ENCODE measurements at regions not wholly inside any gene's neighbourhood (a gene's known extent, or its start where the extent isn't known, plus 50 kb on each side); places are given as distances from the start of the nearest gene placed in this dataset.

DNA sequence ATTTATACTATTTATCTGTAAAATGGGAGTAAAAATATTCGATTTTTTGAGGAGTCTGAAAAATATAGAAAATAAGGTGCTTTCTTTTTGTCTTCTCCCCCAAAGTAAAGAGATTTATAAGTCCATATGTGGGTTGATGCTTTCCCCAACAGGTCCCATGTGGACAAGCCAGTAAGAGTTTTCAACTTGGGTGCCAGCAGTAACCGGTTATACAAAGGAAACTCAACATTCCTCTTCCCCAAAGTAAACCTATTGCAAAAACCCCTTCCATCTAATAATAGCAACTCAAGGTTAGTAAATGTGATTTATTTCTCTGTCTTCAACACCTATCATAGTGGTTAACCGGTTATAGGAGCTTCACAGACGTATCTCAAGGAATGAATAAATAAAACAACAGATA, 1206.9 kb upstream of the SEL1L start:
- Histone ChIP-seq H3K9me3 (ENCODE audit: low read length) (no peaks in the 10 kb centered on the region), H4K20me1 (ENCODE audit: insufficient read depth, low read length) (no peaks in the 10 kb centered on the region), H3K9me2 (ENCODE audit: insufficient read depth, low read length) (no peaks in the 10 kb centered on the region), H3K36me3 (ENCODE audit: insufficient read depth, low read length) (no peaks in the 10 kb centered on the region), H2AFZ (ENCODE audit: low read length) (no peak overlapping the region), H3K27ac (ENCODE audit: low read depth, low read length, poor library complexity, severe bottlenecking) (no peak overlapping the region), H3K4me3 (ENCODE audit: low read depth, low read length, poor library complexity, severe bottlenecking) (no peak overlapping the region), H3K79me2 (ENCODE audit: insufficient read depth, low read depth, low read length) (no peaks in the 10 kb centered on the region), H3K4me2 (ENCODE audit: low read length) (no peak overlapping the region), H3K4me1 (ENCODE audit: insufficient read depth, low read length, poor library complexity, severe bottlenecking) (no peaks in the 10 kb centered on the region)
- intact Hi-C loops (cut with micrococcal nuclease; ENCODE audit: unreplicated experiment), result no loop called here
- POLR2A ChIA-PET, result no interaction called here
- no TSS peak for BruUV-seq (replicated peaks)
- no peak for TF ChIP-seq EZH2phosphoT487 (IDR thresholded peaks at IDR 0.05; ENCODE audit: borderline replicate concordance, low read depth, low read length)
- TF ChIP-seq, protein P1, sequence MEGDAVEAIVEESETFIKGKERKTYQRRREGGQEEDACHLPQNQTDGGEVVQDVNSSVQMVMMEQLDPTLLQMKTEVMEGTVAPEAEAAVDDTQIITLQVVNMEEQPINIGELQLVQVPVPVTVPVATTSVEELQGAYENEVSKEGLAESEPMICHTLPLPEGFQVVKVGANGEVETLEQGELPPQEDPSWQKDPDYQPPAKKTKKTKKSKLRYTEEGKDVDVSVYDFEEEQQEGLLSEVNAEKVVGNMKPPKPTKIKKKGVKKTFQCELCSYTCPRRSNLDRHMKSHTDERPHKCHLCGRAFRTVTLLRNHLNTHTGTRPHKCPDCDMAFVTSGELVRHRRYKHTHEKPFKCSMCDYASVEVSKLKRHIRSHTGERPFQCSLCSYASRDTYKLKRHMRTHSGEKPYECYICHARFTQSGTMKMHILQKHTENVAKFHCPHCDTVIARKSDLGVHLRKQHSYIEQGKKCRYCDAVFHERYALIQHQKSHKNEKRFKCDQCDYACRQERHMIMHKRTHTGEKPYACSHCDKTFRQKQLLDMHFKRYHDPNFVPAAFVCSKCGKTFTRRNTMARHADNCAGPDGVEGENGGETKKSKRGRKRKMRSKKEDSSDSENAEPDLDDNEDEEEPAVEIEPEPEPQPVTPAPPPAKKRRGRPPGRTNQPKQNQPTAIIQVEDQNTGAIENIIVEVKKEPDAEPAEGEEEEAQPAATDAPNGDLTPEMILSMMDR (conservative IDR thresholded peaks at IDR 0.05; ENCODE audit: low read length), result no peak
- CTCF ChIA-PET (ENCODE audit: unreplicated experiment), result no interaction called here
- no peak for DNase-seq (ENCODE audit: low spot score)

DNA sequence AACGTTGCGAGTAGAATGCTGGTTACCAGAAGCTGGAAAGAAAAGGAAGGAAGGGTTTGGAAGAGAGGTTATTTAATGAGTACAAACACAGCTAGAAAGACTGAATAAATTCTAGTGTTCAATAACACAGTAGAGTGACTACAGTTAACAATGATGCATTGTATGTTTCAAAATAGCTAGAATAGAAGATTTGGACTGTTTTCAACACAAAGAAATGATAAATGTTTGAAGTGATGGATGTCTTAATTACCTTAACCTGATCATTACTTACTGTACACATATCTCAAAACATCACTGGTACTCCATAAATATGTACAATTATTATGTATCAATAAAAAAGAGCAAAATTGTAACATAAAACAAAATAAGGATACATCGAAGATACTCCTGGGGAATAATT, 1221.8 kb upstream of the SEL1L start:
- TF ChIP-seq EZH2phosphoT487 (IDR thresholded peaks at IDR 0.05; ENCODE audit: borderline replicate concordance, low read depth, low read length), result no peak
- TF ChIP-seq, protein P1 (conservative IDR thresholded peaks at IDR 0.05; ENCODE audit: low read length), result no peak
- no TSS peak for BruUV-seq (replicated peaks)
- Histone ChIP-seq H3K4me3 (ENCODE audit: low read depth, low read length, poor library complexity, severe bottlenecking) (no peak overlapping the region), H3K4me1 (ENCODE audit: insufficient read depth, low read length, poor library complexity, severe bottlenecking) (no peaks in the 10 kb centered on the region), H2AFZ (ENCODE audit: low read length) (no peak overlapping the region), H4K20me1 (ENCODE audit: insufficient read depth, low read length) (no peaks in the 10 kb centered on the region), H3K9me3 (ENCODE audit: low read length) (no peaks in the 10 kb centered on the region), H3K27ac (ENCODE audit: low read depth, low read length, poor library complexity, severe bottlenecking) (no peak overlapping the region), H3K79me2 (ENCODE audit: insufficient read depth, low read depth, low read length) (no peaks in the 10 kb centered on the region), H3K4me2 (ENCODE audit: low read length) (no peak overlapping the region), H3K9me2 (ENCODE audit: insufficient read depth, low read length) (no peaks in the 10 kb centered on the region), H3K36me3 (ENCODE audit: insufficient read depth, low read length) (no peaks in the 10 kb centered on the region)
- ChIA-PET POLR2A (no interaction called here), CTCF (ENCODE audit: unreplicated experiment) (no interaction called here)
- no peak for DNase-seq (ENCODE audit: low spot score)
- intact Hi-C loops (cut with micrococcal nuclease; ENCODE audit: unreplicated experiment), result no loop called here

GRCh38 chr14:82755923-82756322, 1222.3 kb upstream of the SEL1L start:
- no peaks in the 10 kb centered on the region for H4K20me1 ChIP-seq (ENCODE audit: insufficient read depth, low read length)
- H3K4me2 ChIP-seq (ENCODE audit: low read length), result no peak overlapping the region
- intact Hi-C loops (cut with micrococcal nuclease; ENCODE audit: unreplicated experiment), result no loop called here
- DNase-seq (ENCODE audit: low spot score), result no peak
- H3K27ac ChIP-seq (ENCODE audit: low read depth, low read length, poor library complexity, severe bottlenecking), result no peak overlapping the region
- BruUV-seq (replicated peaks), result no TSS peak
- no peaks in the 10 kb centered on the region for H3K79me2 ChIP-seq (ENCODE audit: insufficient read depth, low read depth, low read length)
- no peak overlapping the region for H2AFZ ChIP-seq (ENCODE audit: low read length)
- no peaks in the 10 kb centered on the region for H3K9me3 ChIP-seq (ENCODE audit: low read length)
- POLR2A ChIA-PET, result no interaction called here
- no peaks in the 10 kb centered on the region for H3K4me1 ChIP-seq (ENCODE audit: insufficient read depth, low read length, poor library complexity, severe bottlenecking)
- CTCF ChIA-PET (ENCODE audit: unreplicated experiment), result no interaction called here
- H3K4me3 ChIP-seq (ENCODE audit: low read depth, low read length, poor library complexity, severe bottlenecking), result no peak overlapping the region
- no peaks in the 10 kb centered on the region for H3K9me2 ChIP-seq (ENCODE audit: insufficient read depth, low read length)
- H3K36me3 ChIP-seq (ENCODE audit: insufficient read depth, low read length), result no peaks in the 10 kb centered on the region
- TF ChIP-seq, protein P1 (conservative IDR thresholded peaks at IDR 0.05; ENCODE audit: low read length), result no peak

Measured in OCI-LY7 (cell line).